GM19023 (cell line): ENCODE measurements at regions not wholly inside any gene's neighbourhood (a gene's known extent, or its start where the extent isn't known, plus 50 kb on each side); places are given as distances from the start of the nearest gene placed in this dataset.
"Not testable (repeated sequence)": the region's sequence is repeated elsewhere in the genome, so short reads cannot be mapped to it uniquely, and the experiment has no call there.

Source experiments
- ATAC-seq: cut with Tn5 transposase; IDR thresholded peaks from one replicate; pipeline ENCODE4 v1.9.1; 2021; ENCODE audit warnings: mild to moderate bottlenecking, moderate library complexity; ENCODE audit not compliant: unreplicated experiment

DNA sequence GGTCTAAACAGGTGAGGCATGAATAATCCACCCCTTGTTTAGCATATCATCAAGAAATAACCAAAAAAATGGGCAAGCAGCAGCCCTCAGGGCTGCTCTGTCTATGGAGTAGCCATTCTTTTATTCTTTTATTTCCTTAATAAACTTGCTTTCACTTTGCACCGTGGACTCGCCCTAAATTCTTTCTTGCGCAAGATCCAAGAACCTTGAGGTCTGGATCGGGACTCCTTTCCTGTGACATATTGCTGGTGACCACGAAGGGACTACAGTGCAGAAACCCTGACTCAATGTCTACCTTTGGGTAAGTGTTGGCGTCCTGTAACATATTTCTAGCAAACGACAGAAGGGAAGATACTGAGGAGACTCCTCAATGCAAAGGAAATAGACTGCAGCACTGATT is 1099.2 kb downstream of the FAM181B start:
- no peak for ATAC-seq

GRCh38 chr11:81602508-81602907 is 1131.2 kb downstream of the FAM181B start:
- ATAC-seq: no peak

- no peak for ATAC-seq
These were observed 1137.0 kb downstream of the FAM181B start for GRCh38 chr11:81596704-81597103.

DNA sequence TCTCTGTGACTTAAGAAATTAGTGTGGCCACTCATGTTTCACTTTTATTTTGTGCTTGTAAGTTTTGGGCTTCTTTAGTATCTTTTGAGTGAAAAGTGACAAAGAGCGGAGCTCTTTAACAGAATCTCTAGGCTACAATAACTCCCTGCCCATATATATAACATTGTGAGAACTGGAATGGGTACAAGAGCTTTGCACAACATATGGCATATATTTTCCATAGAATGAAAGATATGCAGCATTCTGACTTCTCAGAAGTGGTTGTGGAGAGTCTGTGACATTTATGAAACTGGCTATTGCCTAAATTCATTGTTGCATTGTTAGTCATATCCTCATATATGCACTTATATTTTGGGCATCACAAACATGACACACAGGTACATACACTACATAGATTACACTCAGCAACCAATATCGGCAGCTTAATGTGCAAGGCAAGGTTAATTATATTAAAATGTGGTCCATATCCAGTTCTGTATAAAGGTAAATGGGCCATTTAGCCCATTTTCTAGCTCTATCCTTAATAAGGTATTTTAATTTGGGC is 1148.2 kb downstream of the FAM181B start:
- ATAC-seq: no peak

DNA sequence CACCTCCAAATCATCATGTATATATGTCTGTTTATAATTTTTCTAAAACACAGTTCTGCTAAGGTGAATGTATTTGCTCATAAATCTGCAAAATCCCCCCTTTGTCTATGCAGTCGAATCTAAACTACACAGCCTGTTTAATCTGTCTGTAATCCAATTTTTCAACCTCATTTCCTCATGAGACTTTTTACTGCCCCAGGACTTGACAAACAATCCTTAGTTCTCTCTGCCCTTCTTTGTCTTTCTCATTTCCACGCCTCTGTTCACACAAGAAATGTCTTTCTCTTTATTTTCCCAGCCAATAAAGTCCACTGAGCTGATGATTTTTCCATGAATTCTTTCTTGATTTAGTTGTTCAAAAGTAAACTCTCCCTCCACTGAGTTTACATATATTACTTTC is 1154.3 kb downstream of the FAM181B start:
- ATAC-seq: no peak

GRCh38 chr11:81578571-81578970 is 1155.1 kb downstream of the FAM181B start:
- no peak for ATAC-seq

DNA sequence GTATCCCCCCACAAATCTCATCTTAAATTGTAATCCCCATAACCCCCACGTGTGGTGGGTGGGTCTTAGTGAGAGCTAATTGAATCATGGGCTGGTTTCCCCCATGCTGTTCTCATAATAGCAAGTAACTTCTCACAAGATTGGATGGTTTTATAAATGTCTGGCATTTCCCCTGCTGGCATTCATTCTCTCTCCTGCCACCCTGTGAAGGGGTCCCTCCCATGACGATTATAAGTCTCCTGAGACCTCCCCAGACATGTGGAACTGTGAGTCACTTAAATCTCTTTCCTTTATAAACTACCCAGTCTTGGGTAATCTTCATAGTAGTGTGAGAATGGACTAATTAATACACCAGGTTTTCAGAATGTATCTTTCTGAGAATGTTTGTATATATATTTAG is 1159.4 kb downstream of the FAM181B start:
- no peak for ATAC-seq

DNA sequence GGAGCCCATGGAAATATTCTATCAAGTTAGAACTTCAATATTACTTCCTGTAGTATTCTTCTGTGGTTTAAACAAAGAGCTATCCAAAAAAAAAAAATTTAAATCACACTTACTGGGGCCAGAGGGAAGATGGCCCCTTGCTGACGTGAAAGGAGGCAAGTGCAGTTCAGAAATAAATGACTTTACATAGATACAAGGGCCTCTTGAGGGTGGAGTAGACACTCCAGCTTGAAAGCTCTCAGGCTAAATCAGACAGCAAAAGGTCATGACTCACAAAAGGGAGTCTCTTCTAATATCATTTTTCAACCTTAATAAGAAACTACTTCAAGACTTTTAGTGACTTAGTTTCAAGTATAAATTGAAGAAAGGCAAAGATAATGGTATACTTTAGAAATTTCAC is 1160.3 kb downstream of the FAM181B start:
- ATAC-seq: no peak

DNA sequence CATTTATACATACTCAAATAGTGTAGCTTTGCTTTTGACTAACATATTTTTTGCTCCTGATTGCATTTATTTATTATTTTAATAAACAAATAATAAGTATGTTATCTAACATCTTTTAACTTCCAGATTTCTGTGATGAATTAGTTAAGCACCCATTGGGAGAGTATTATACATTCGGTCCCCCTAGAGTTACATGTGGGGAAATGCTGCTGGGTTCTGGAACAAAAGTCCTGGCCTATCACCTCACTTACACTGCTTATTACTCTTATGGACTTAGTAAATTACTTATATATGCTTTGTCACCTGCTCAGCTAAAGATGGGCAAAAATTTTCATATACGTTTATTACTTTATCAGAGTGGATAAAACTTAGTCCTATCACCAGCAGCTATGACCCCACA is 1163.0 kb downstream of the FAM181B start:
- ATAC-seq: no peak

GRCh38 chr11:81569999-81570398 is 1163.7 kb downstream of the FAM181B start:
- no peak for ATAC-seq

DNA sequence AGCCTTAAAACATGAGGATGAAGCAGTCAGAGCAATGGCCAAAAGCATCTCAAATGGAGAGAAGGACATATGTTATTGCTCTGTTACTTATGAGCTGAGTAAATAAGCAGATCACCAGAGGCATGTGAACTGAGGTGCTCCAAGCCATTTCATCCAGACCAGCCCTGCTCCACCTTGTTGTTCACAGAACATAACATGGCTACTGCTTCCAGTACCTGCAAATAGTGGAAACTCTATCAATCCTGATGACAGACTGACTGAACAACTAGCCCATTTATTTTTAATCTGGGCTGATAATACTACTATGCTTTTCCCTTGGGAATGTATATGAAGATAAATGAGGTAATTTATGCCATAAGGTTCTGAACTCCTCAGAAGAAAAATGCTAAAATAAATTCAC is 1164.7 kb downstream of the FAM181B start:
- ATAC-seq: no peak

DNA sequence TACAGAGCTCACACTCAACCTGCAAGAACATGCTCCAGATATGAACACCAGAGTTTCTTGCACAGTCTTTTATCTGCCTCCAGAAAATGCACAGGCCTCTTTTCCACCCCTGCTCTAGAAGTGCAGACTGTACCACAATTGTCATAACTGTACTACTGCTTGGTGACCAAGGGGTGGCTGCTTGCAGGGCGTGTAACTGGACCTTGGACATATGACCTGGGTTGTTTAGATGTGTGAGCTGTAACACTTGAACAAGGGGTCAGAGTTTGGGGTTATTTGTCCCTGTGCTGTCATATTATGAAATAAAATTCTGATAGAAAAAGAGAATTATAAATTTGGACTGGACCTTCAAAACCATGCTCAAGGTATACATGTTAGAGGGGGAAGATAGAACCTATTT is 1185.5 kb downstream of the FAM181B start:
- no peak for ATAC-seq

DNA sequence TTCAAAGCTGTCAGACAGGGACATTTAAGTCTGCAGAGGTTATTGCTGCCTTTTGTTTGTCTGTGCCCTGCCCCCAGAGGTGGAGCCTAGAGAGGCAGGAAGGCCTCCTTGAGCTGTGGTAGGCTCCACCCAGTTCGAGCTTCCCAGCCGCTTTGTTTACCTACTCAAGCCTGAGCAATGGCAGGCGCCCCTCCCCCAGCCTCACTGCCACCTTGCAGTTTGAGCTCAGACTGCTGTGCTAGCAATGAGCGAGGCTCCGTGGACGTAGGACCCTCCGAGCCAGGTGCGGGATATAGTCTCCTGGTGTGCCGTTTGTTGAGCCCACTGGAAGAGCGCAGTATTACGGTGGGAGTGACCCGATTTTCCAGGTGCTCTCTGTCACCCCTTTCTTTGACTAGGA is 1193.9 kb downstream of the FAM181B start:
- ATAC-seq: not testable (repeated sequence)

GRCh38 chr11:81515566-81515965 is 1218.1 kb downstream of the FAM181B start:
- no peak for ATAC-seq

DNA sequence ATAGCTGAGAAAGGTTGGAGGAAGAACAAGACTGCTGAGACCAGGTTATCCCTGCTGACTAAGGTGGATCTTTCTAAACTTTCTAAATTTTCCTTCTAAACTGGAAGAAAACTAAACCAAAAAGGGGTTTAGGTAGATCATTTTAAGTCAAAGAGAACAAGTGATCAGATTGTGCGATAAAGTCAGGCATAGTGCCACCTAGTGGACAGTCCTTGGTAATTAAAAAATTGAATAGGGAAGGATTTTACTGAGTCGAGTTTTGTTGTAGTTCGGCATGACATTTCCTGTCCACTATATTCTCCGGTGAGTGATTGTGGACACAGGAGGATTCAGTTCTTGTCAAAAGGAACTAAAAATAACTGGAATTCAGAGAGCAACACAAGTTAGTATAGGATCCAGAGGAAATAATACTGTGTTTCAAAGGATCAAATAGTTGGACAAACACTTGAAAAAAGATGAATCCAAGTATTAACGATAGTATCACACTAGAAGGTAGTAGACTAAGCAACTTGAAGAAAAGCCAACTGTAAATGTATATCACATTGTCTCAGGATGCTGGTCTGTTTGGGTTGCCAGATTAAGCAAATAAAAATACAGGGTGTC is 1236.4 kb downstream of the FAM181B start:
- peak; percentile 60 for ATAC-seq

DNA sequence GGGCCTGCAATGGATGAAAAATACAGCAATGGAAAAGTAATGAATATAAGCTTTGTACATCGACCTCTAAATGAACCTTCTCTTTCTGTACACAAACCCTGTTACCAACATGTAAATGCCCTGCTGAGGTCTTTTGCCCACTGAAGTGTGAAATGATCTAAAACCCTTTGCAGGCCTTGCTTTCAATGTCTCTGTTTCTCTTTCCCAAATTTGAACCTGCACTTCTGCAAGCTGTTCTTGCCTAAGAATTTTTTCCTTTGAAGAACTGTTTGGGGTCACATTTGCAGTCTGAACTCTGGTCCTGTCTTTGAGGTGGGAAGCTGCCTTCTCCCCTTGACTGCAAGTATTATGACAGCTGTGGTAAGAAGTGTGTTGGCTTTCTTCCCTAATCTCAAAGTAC is 1237.1 kb downstream of the FAM181B start:
- no peak for ATAC-seq

DNA sequence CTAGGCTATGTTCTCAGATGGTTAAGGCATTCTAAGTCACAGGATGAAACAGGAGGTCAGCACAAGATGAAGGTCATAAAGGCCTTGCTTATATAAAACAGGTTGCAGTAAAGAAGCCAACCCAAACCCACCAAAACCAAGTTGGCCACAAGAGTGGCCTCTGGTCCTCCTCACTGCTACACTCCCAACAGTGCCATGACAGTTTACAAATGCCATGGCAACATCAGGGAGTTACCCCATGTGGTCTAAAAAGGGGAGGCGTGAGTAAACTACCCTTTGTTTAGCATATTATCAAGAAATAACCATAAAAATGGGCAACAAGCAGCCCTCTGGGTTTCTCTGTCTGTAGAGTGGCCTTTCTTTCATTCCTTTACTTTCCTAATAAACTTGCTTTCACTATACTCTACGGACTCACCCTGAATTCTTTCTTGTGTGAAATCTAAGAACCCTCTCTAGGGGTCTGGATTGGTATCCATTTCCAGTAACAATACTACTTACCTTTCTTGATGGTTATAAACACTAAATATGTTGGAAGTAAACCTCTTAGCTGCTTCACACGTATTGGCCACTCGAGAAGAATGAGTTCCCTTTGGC is 1237.9 kb downstream of the FAM181B start:
- no peak for ATAC-seq

DNA sequence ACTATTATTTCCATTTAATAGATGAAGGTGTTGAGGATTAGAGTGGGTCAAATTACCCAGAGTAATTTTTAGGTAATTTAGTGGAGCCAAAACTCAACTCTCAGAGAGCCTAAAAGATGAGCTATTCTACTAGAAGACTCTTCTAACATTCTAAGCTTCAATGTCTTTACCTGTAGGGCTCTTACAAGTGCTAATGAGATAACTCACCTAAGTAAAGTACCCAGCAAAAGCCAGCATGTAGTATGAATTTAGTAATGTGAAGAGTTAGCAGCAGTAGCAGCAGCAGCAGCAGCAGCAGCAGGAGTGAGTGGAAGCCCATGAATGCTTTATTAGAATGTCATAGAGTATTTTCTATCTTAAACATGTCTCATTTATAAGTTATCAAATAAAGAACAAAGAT is 1239.2 kb downstream of the FAM181B start:
- ATAC-seq: no peak

- no peak for ATAC-seq
These were observed 1240.7 kb downstream of the FAM181B start for GRCh38 chr11:81492923-81493445.

- ATAC-seq: no peak
These were observed 1246.6 kb downstream of the FAM181B start for GRCh38 chr11:81487109-81487508.

- ATAC-seq: no peak
These were observed 1249.5 kb downstream of the FAM181B start for GRCh38 chr11:81484196-81484595.

DNA sequence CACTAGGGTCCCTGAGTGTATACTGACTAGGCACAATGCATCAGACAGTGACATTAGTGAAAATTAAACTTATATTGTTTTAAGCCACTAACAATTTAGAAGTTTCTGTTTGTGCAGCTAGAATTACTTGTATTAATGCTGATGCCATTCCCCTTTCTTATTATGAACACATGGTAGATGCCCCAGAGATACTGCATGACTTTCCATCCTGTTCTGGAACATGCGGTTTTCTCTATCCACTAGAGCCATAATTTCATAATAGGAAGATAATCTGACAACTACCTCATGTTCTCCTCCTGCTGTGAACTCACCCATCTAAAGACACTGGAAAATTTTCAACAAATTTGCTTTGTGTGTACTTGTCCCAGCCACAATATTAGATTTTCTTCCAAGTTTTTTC is 1256.4 kb downstream of the FAM181B start:
- ATAC-seq: no peak

- ATAC-seq: no peak
These were observed 1257.3 kb downstream of the FAM181B start for GRCh38 chr11:81476345-81476744.
